ENCODE measurements at regions not wholly inside any gene's neighbourhood (a gene's known extent, or its start where the extent isn't known, plus 50 kb on each side); places are given as distances from the start of the nearest gene placed in this dataset.

DNA sequence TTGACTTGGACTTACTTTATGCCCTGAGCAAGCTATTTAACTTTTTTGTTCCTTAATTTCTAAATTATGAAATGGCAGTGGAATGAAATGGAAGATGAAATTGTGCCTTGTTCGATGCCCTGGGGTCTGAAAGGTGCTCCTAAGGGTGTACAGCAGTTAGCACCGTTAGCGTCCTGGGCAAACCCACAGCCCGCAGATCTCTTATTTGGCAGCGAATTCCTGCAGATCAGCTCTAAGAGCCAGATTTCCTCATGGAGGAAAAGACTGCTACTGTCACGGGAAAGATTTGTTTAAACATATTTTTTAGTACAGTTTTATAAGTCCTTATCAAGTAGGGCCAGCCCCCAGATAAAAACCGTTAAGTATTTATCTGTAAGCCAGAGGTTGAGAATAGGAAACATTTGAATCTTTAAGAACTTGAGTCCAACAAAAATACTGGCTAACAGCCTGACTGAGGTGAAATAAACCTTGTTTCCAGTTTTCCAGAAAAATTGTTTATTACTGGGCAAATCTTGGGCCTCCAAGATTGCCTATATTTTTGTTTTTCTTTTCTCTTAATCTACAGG, 216.5 kb upstream of the DMRT1 start:
- TF ChIP-seq, protein P1, sequence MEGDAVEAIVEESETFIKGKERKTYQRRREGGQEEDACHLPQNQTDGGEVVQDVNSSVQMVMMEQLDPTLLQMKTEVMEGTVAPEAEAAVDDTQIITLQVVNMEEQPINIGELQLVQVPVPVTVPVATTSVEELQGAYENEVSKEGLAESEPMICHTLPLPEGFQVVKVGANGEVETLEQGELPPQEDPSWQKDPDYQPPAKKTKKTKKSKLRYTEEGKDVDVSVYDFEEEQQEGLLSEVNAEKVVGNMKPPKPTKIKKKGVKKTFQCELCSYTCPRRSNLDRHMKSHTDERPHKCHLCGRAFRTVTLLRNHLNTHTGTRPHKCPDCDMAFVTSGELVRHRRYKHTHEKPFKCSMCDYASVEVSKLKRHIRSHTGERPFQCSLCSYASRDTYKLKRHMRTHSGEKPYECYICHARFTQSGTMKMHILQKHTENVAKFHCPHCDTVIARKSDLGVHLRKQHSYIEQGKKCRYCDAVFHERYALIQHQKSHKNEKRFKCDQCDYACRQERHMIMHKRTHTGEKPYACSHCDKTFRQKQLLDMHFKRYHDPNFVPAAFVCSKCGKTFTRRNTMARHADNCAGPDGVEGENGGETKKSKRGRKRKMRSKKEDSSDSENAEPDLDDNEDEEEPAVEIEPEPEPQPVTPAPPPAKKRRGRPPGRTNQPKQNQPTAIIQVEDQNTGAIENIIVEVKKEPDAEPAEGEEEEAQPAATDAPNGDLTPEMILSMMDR (IDR thresholded peaks at IDR 0.05 in 8 of 11, conservative IDR thresholded peaks at IDR 0.05 in 3 of 11) = no peak
- TF ChIP-seq POLR2A (IDR thresholded peaks at IDR 0.05) = no peak
